ENCODE measurements at regions not wholly inside any gene's neighbourhood (a gene's known extent, or its start where the extent isn't known, plus 50 kb on each side); places are given as distances from the start of the nearest gene placed in this dataset.

DNA sequence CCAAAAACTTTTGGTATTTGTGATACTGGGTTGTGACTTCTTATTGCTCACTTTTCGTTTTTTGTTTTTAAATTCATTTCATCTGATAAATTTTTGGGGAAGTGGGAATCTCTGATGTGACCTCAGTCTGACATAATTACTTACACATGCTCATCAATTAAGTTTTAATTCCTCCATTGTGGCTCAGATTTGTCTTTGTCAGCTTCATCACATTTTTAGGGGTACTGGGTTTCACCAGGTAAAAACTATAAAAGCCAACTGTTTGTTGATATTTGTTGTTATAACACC lies 425.3 kb upstream of the TGFBR2 start:
- ATAC-seq (no peak), DNase-seq (no peak)
- Histone ChIP-seq H3K27ac (no peak overlapping the region), H3K4me1 (peaks cover 0 to 22% (median 4%) of the 10 kb centered on the region in 9 donors), H3K9me3 (no peaks in the 10 kb centered on the region), H3K27me3 (no peaks in the 10 kb centered on the region), H3K36me3 (no peaks in the 10 kb centered on the region), H3K4me3 (no peak overlapping the region)
- intact Hi-C loops (cut with DNase I) = no loop called here
- TF ChIP-seq, protein P1, sequence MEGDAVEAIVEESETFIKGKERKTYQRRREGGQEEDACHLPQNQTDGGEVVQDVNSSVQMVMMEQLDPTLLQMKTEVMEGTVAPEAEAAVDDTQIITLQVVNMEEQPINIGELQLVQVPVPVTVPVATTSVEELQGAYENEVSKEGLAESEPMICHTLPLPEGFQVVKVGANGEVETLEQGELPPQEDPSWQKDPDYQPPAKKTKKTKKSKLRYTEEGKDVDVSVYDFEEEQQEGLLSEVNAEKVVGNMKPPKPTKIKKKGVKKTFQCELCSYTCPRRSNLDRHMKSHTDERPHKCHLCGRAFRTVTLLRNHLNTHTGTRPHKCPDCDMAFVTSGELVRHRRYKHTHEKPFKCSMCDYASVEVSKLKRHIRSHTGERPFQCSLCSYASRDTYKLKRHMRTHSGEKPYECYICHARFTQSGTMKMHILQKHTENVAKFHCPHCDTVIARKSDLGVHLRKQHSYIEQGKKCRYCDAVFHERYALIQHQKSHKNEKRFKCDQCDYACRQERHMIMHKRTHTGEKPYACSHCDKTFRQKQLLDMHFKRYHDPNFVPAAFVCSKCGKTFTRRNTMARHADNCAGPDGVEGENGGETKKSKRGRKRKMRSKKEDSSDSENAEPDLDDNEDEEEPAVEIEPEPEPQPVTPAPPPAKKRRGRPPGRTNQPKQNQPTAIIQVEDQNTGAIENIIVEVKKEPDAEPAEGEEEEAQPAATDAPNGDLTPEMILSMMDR (IDR thresholded peaks at IDR 0.05) = no peak
- 65 to 80% methylated on average over 1 of the region's 1 CpG for WGBS, 2 donors

DNA sequence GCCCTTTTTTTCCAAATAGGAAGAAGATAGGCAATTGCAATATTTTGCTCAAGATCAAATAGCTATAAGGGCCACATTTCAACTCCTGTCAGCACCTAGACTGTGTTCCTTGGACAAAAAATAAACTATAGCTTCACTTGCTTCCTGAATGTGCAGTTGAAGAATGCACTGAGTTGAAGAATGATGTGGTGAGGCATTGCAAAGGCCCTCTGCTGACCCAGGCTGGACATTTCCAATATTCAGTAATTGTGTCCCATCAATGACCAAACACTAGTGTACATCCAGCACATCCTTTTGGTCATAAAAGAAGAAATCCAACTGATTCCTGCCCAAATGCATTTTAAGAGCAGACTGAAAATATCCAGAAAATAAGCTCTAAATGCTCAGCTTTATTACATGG lies 424.8 kb upstream of the TGFBR2 start:
- Histone ChIP-seq H3K27ac (no peak overlapping the region), H3K4me3 (no peak overlapping the region), H3K4me1 (peaks cover 0 to 23% (median 4%) of the 10 kb centered on the region in 9 donors), H3K9me3 (no peaks in the 10 kb centered on the region), H3K36me3 (no peaks in the 10 kb centered on the region), H3K27me3 (no peaks in the 10 kb centered on the region)
- DNase-seq = no peak
- intact Hi-C loops (cut with DNase I) = no loop called here
- ATAC-seq = no peak
- TF ChIP-seq, protein P1 (IDR thresholded peaks at IDR 0.05) = no peak

DNA sequence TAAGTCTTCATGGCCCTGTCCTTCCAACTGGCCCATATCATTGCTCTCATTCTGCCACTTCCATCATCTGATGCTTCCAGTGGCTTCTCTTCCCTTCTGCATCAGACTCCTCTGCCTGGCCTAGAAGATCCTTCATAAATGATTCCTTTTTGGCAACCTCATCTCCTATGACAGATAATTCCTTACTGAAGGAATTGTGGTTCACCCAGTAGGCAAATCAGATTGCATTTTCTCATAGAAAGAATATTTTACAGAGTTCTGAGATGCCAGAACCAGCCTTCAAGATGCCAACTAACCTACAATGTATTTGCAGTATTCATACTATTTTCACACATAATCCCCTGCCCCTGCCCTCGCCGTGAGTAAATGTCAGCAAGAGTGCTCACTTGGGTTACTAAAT lies 423.0 kb upstream of the TGFBR2 start:
- Histone ChIP-seq H3K27me3 (no peaks in the 10 kb centered on the region), H3K4me3 (no peak overlapping the region), H3K27ac (no peak overlapping the region), H3K36me3 (no peaks in the 10 kb centered on the region), H3K4me1 (peaks cover 0 to 26% (median 12%) of the 10 kb centered on the region in 9 donors), H3K9me3 (no peaks in the 10 kb centered on the region)
- WGBS, 2 donors = 95 to 98% methylated on average over 2 of the region's 2 CpGs
- TF ChIP-seq, protein P1 (IDR thresholded peaks at IDR 0.05) = no peak
- intact Hi-C loops (cut with DNase I) = loop anchor here in 1 of 10 donors (1.0 kb wide), 1 partner anchor 10 kb away; no protein-coding TSS in a partner anchor
- no peak for DNase-seq
- ATAC-seq = no peak

DNA sequence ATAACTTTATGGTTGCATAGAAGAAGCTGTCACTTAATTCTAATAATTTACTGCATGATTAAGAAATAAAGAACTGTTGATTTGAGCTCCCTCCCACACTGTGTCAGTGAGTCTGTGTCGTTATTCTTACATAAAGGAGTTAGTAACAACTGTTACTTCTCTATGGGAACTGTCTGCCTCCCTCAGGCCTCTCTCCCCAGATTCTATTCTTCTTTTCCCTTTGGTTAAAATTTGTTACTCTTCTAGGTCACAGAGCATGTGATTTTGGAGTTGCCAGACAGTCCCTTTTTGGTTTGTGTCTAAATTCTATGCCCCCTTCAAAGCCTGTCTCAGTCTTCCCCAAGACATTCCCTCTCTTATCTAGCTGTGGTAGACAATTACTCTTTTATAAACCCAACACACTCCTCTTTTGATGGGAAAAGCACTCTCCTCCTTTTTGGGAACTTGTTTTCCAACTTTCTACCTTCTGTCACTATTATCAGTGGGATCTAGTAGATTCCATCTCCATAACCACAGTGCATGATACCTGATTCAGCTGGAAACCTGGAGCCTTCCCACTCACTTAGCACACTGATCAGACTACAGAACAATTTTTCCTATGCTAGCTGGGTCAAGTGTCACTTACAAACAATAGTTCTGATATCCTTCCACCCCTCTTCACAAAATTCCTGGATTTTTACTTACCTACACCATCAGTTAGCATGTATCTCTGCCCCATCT lies 422.1 kb upstream of the TGFBR2 start:
- intact Hi-C loops (cut with DNase I) = no loop called here
- H3K4me3 ChIP-seq = no peak overlapping the region
- H3K27me3 ChIP-seq = no peaks in the 10 kb centered on the region
- H3K27ac ChIP-seq = no peak overlapping the region
- H3K9me3 ChIP-seq = no peaks in the 10 kb centered on the region
- H3K36me3 ChIP-seq = no peaks in the 10 kb centered on the region
- TF ChIP-seq, protein P1 (IDR thresholded peaks at IDR 0.05) = no peak
- ATAC-seq (no peak), DNase-seq (no peak)
- WGBS, 2 donors = 72 to 84% methylated on average over 1 of the region's 1 CpG
- peaks cover 0 to 32% (median 12%) of the 10 kb centered on the region in 9 donors for H3K4me1 ChIP-seq

All from heart right ventricle (tissue), 16 donors.